H1 (cell line): ENCODE measurements at regions not wholly inside any gene's neighbourhood (a gene's known extent, or its start where the extent isn't known, plus 50 kb on each side); places are given as distances from the start of the nearest gene placed in this dataset.
"Not testable (repeated sequence)": the region's sequence is repeated elsewhere in the genome, so short reads cannot be mapped to it uniquely, and the experiment has no call there.

Experiments
- CTCF ChIA-PET: fragments of 300-600 bp; sonication (Branson Sonifier 250); formaldehyde crosslinking; loops from one replicate; lab custom pipeline; 2021; ENCODE audit not compliant: partially characterized antibody; lab: Charles Lee
- POLR2A ChIA-PET: fragments of 300-600 bp; sonication (Branson Sonifier 250); formaldehyde crosslinking; loops from one replicate; lab custom pipeline; 2021; ENCODE audit warnings: inconsistent platforms; ENCODE audit not compliant: partially characterized antibody; lab: Charles Lee
- DNase-seq, 2 experiments: peaks; one replicate each; pipeline versions ENCODE4 v3.0.0 to v3.0.0-alpha.2; 2010 to 2022; ENCODE audit warnings: low spot score in 2 of 2, low read depth in 1 of 2, mixed read lengths in 1 of 2
- FAIRE-seq: peaks from 2 replicates; lab custom pipeline; 2011; peaks lifted over from hg19 to GRCh38; lab: Jason Lieb, UNC
- H2AFZ ChIP-seq: 2 replicates; pipeline ENCODE4 v1.8.1; 2012; ENCODE audit warnings: low read length, inconsistent platforms
- H2AK5ac ChIP-seq: 2 replicates; pipeline ENCODE4 v1.6.1; 2013; ENCODE audit warnings: low read depth, low read length
- H2BK120ac ChIP-seq: replicated peaks from 2 replicates; pipeline ENCODE3; 2013; ENCODE audit warnings: low read depth, low read length, inconsistent platforms
- H2BK12ac ChIP-seq: 2 replicates; pipeline ENCODE4 v1.6.1; 2013; ENCODE audit warnings: low read depth, low read length
- H2BK15ac ChIP-seq: 2 replicates; pipeline ENCODE4 v1.6.1; 2013; ENCODE audit warnings: low read length
- H2BK20ac ChIP-seq: 2 replicates; pipeline ENCODE4 v1.6.1; 2013; ENCODE audit warnings: low read length
- H2BK5ac ChIP-seq: 2 replicates; pipeline ENCODE4 v1.6.1; 2013; ENCODE audit warnings: low read depth, low read length
- H3K14ac ChIP-seq: 2 replicates; pipeline ENCODE4 v1.6.1; 2013; ENCODE audit warnings: inconsistent platforms; ENCODE audit not compliant: insufficient read length
- H3K18ac ChIP-seq: 2 replicates; pipeline ENCODE4 v1.6.1; 2013; ENCODE audit warnings: low read length; ENCODE audit errors: extremely low read depth
- H3K23ac ChIP-seq: 2 replicates; pipeline ENCODE4 v1.6.1; 2013; ENCODE audit warnings: inconsistent platforms; ENCODE audit not compliant: insufficient read length
- H3K23me2 ChIP-seq: 2 replicates; pipeline ENCODE4 v1.6.1; 2013; ENCODE audit warnings: low read depth, low read length
- H3K27ac ChIP-seq: 2 replicates; pipeline ENCODE4 v1.6.1; 2011; ENCODE audit warnings: low read depth, low read length, inconsistent platforms
- H3K27me3 ChIP-seq, 4 experiments: replicated peaks in 1 of 4; 1 replicate in 1 of 4; 2 replicates in 3 of 4; pipeline versions ENCODE4 v1.6.1 to v1.8.1; 2011 to 2013; ENCODE audit warnings: low read length in 3 of 4, mild to moderate bottlenecking in 3 of 4, inconsistent platforms in 2 of 4, mixed read lengths in 2 of 4, moderate library complexity in 1 of 4; ENCODE audit not compliant: control insufficient read depth in 3 of 4, insufficient read depth in 3 of 4; ENCODE audit errors: extremely low read depth in 1 of 4
- H3K36me3 ChIP-seq, 4 experiments: 2 replicates each; pipeline versions ENCODE4 v1.6.1 to v1.8.1; 2011 to 2013; ENCODE audit warnings: mild to moderate bottlenecking in 4 of 4, low read length in 3 of 4, moderate library complexity in 2 of 4, control low read depth in 1 of 4, inconsistent platforms in 1 of 4; ENCODE audit not compliant: insufficient read depth in 4 of 4, control insufficient read depth in 2 of 4
- H3K4ac ChIP-seq: replicated peaks from 2 replicates; pipeline ENCODE3; 2013; ENCODE audit warnings: low read length, low read depth, mixed read lengths, inconsistent platforms; ENCODE audit not compliant: insufficient read length
- H3K4me1 ChIP-seq, 4 experiments: replicated peaks in 1 of 4; 1 replicate in 1 of 4; 2 replicates in 3 of 4; pipeline versions ENCODE4 v1.6.1 to v1.8.1; 2011 to 2013; ENCODE audit warnings: low read length in 3 of 4, inconsistent platforms in 2 of 4, mixed read lengths in 1 of 4; ENCODE audit not compliant: insufficient read depth in 4 of 4, control insufficient read depth in 3 of 4
- H3K4me2 ChIP-seq, 2 experiments: 2 replicates each; pipeline versions ENCODE4 v1.6.1 to v1.8.1; 2011 to 2013; ENCODE audit warnings: low read depth in 2 of 2, low read length in 2 of 2, control low read depth in 1 of 2, inconsistent platforms in 1 of 2, mild to moderate bottlenecking in 1 of 2; ENCODE audit not compliant: insufficient read depth in 1 of 2
- H3K4me3 ChIP-seq, 4 experiments: fragments of 200-600, 300-600 bp in 1 of 4; sonication (generic), shearing (Covaris generic), sonication (Bioruptor Twin) in 1 of 4; 2 replicates each; pipeline versions ENCODE4 v1.5.1 to v1.8.1; 2011 to 2016; ENCODE audit warnings: low read length in 4 of 4, low read depth in 3 of 4, control low read depth in 2 of 4, inconsistent platforms in 2 of 4, mild to moderate bottlenecking in 2 of 4, mixed read lengths in 1 of 4, moderate library complexity in 1 of 4; ENCODE audit not compliant: insufficient read depth in 2 of 4; ENCODE audit errors: extremely low read depth in 1 of 4
- H3K56ac ChIP-seq: replicated peaks from 2 replicates; pipeline ENCODE3; 2013; ENCODE audit warnings: low read depth, mild to moderate bottlenecking, mixed read lengths, low read length, inconsistent platforms; ENCODE audit not compliant: insufficient read length
- H3K79me1 ChIP-seq: 2 replicates; pipeline ENCODE4 v1.6.1; 2013; ENCODE audit warnings: low read depth, low read length, control low read depth
- H3K79me2 ChIP-seq, 2 experiments: 2 replicates each; pipeline versions ENCODE4 v1.6.1 to v1.8.1; 2012 to 2013; ENCODE audit warnings: low read length in 2 of 2, mild to moderate bottlenecking in 2 of 2, inconsistent platforms in 1 of 2; ENCODE audit not compliant: insufficient read depth in 2 of 2, control insufficient read depth in 1 of 2
- H3K9ac ChIP-seq, 4 experiments: replicated peaks in 1 of 4; 1 replicate in 1 of 4; 2 replicates in 3 of 4; pipeline versions ENCODE4 v1.6.1 to v1.8.1; 2011 to 2013; ENCODE audit warnings: low read depth in 3 of 4, low read length in 3 of 4, control low read depth in 2 of 4, mild to moderate bottlenecking in 2 of 4, moderate library complexity in 2 of 4, inconsistent platforms in 1 of 4; ENCODE audit errors: extremely low read depth in 1 of 4
- H3K9me3 ChIP-seq, 2 experiments: 2 replicates each; pipeline versions ENCODE4 v1.6.1 to v1.8.1; 2012 to 2013; ENCODE audit warnings: mild to moderate bottlenecking in 2 of 2, moderate library complexity in 2 of 2, control low read depth in 1 of 2, inconsistent platforms in 1 of 2, low read depth in 1 of 2, low read length in 1 of 2, mixed read lengths in 1 of 2; ENCODE audit not compliant: insufficient read depth in 2 of 2
- H4K20me1 ChIP-seq, 2 experiments: replicated peaks in 1 of 2; 2 replicates each; pipeline versions ENCODE3 to v1.8.1; 2011 to 2013; ENCODE audit warnings: inconsistent platforms in 2 of 2, low read length in 2 of 2, mild to moderate bottlenecking in 1 of 2; ENCODE audit not compliant: insufficient read depth in 2 of 2, control insufficient read depth in 1 of 2
- H4K5ac ChIP-seq: 2 replicates; pipeline ENCODE4 v1.6.1; 2013; ENCODE audit warnings: low read length, low read depth, mixed read lengths, inconsistent platforms; ENCODE audit not compliant: insufficient read length
- H4K8ac ChIP-seq: 2 replicates; pipeline ENCODE4 v1.8.0; 2013; ENCODE audit warnings: mild to moderate bottlenecking, moderate library complexity, low read length, inconsistent platforms; ENCODE audit not compliant: insufficient read depth; ENCODE audit errors: extremely low read depth
- H4K91ac ChIP-seq: replicated peaks from 2 replicates; pipeline ENCODE3; 2013; ENCODE audit warnings: low read length, mixed read lengths, inconsistent platforms; ENCODE audit not compliant: insufficient read length
- WGBS, 2 experiments: shearing (Covaris generic) in 1 of 2; methylation state at CpG; one replicate each; pipeline versions ENCODE4 v1.1.6 to v1.1.7; 2013 to 2015; ENCODE audit warnings: low lambda C conversion rate in 2 of 2, mixed read lengths in 2 of 2, inconsistent platforms in 1 of 2, low coverage in 1 of 2, missing lambda C conversion rate in 1 of 2; ENCODE audit not compliant: insufficient replicate concordance in 2 of 2, insufficient coverage in 1 of 2, insufficient read length in 1 of 2; ENCODE audit errors: extremely low coverage in 1 of 2, missing lambda C conversion rate in 1 of 2; 5-methylcytosine and 5-hydroxymethylcytosine counted together

GRCh38 chr22:22735276-22735675 lies 90.9 kb downstream of the GGTLC2 start:
- H2AFZ ChIP-seq, DNase-seq, FAIRE-seq, H2BK120ac ChIP-seq, H3K79me2 ChIP-seq, H4K20me1 ChIP-seq, H3K4me2 ChIP-seq, H2AK5ac ChIP-seq, H3K4me1 ChIP-seq, H4K5ac ChIP-seq, H2BK5ac ChIP-seq, H3K4me3 ChIP-seq, H3K56ac ChIP-seq, H2BK12ac ChIP-seq, H3K23ac ChIP-seq, H2BK20ac ChIP-seq, H4K91ac ChIP-seq, H2BK15ac ChIP-seq, H3K14ac ChIP-seq, H3K9ac ChIP-seq, H3K18ac ChIP-seq, H3K4ac ChIP-seq, H3K27ac ChIP-seq, H4K8ac ChIP-seq, POLR2A ChIA-PET, H3K79me1 ChIP-seq, H3K36me3 ChIP-seq, H3K23me2 ChIP-seq: not testable (repeated sequence)
- Histone ChIP-seq H3K27me3 (peaks cover 0 to 39% (median 18%) of the 10 kb centered on the region in 4 experiments; a peak in 6 of 7 replicates), H3K9me3 (peaks cover 12 to 50% of the 10 kb centered on the region in 2 experiments; a peak in 3 of 4 replicates)
- WGBS, 2 experiments: 93% methylated on average over 4 of the region's 4 CpGs; no CpG with 5 or more reads in 1 of the 2 experiments
- CTCF ChIA-PET: interaction anchor here (1.0 kb wide), 1 partner anchor 10 kb away, joined by 3 read pairs; no protein-coding TSS in a partner anchor
